Endothelial cell of umbilical vein (primary cell): ENCODE measurements at regions not wholly inside any gene's neighbourhood (a gene's known extent, or its start where the extent isn't known, plus 50 kb on each side); places are given as distances from the start of the nearest gene placed in this dataset.

Experiments used
- BruUV-seq: library from RNA; stranded (reverse); fragments of 400-500 nt; replicated peaks from 2 replicates; lab custom pipeline; 2021; lab: Mats Ljungman, UMichigan
- CTCF ChIA-PET: fragments of 300-600, 350-600 bp; sonication (Branson Sonifier 250); formaldehyde crosslinking; loops from one replicate; lab custom pipeline; 2021; ENCODE audit warnings: antibody characterized with exemption, inconsistent platforms; lab: Charles Lee
- POLR2A ChIA-PET: fragments of 300-600, 350-600 bp; sonication (Branson Sonifier 250); formaldehyde crosslinking; loops from one replicate; lab custom pipeline; 2021; ENCODE audit warnings: antibody characterized with exemption, inconsistent platforms; lab: Charles Lee
- DNase-seq: peaks from one replicate; pipeline ENCODE4 v3.0.0-alpha.2; 2011; ENCODE audit warnings: low read depth, low spot score
- FAIRE-seq: peaks from 2 replicates; lab custom pipeline; 2011; peaks lifted over from hg19 to GRCh38; lab: Jason Lieb, UNC
- H2AFZ ChIP-seq: 2 replicates; pipeline ENCODE4 v1.6.0; 2012; ENCODE audit warnings: low read depth, low read length, control low read depth, inconsistent platforms
- H3K27ac ChIP-seq: 2 replicates; pipeline ENCODE4 v1.5.1; 2011; ENCODE audit warnings: low read depth, mild to moderate bottlenecking, control low read depth, low read length, moderate library complexity; ENCODE audit not compliant: insufficient read depth
- H3K27me3 ChIP-seq, 2 experiments: 2 replicates each; pipeline versions ENCODE4 v1.6.0 to v1.6.1; 2011; ENCODE audit warnings: low read length in 2 of 2, mixed read lengths in 1 of 2; ENCODE audit not compliant: control insufficient read depth in 2 of 2, insufficient read depth in 2 of 2
- H3K36me3 ChIP-seq, 2 experiments: 2 replicates in 1 of 2; 3 replicates in 1 of 2; pipeline ENCODE4 v1.5.1; 2011; ENCODE audit warnings: low read length in 2 of 2, mild to moderate bottlenecking in 1 of 2, moderate library complexity in 1 of 2; ENCODE audit not compliant: control insufficient read depth in 2 of 2, insufficient read depth in 2 of 2; ENCODE audit errors: extremely low read depth in 1 of 2
- H3K4me1 ChIP-seq: 3 replicates; pipeline ENCODE4 v1.5.1; 2011; ENCODE audit warnings: mild to moderate bottlenecking, low read length; ENCODE audit not compliant: control insufficient read depth, insufficient read depth; ENCODE audit errors: extremely low read depth
- H3K4me2 ChIP-seq: 2 replicates; pipeline ENCODE4 v1.6.1; 2011; ENCODE audit warnings: low read length, control low read depth, mixed read lengths; ENCODE audit not compliant: insufficient read depth
- H3K4me3 ChIP-seq, 3 experiments: fragments of 200-600 bp in 1 of 3; sonication (generic), shearing (Covaris generic) in 1 of 3; replicated peaks in 1 of 3; 2 replicates each; pipeline ENCODE4 v1.5.1; 2011 to 2016; ENCODE audit warnings: control low read depth in 3 of 3, low read length in 3 of 3, mild to moderate bottlenecking in 2 of 3, inconsistent platforms in 1 of 3, low read depth in 1 of 3, moderate library complexity in 1 of 3; ENCODE audit not compliant: insufficient read depth in 1 of 3
- H3K79me2 ChIP-seq: 2 replicates; pipeline ENCODE4 v1.6.0; 2012; ENCODE audit warnings: low read length, inconsistent platforms; ENCODE audit not compliant: control insufficient read depth, insufficient read depth
- H3K9ac ChIP-seq: replicated peaks from 2 replicates; pipeline ENCODE3; 2011; ENCODE audit warnings: low read length, control low read depth; ENCODE audit not compliant: insufficient read depth; ENCODE audit errors: extremely low read depth
- H3K9me1 ChIP-seq: replicated peaks from 3 replicates; pipeline ENCODE4 v1.6.0; 2011; ENCODE audit warnings: mild to moderate bottlenecking, low read length; ENCODE audit not compliant: control insufficient read depth, insufficient read depth; ENCODE audit errors: extremely low read depth
- H3K9me3 ChIP-seq: replicated peaks from 2 replicates; pipeline ENCODE4 v1.5.1; 2012; ENCODE audit warnings: low read length, inconsistent platforms; ENCODE audit not compliant: control insufficient read depth, insufficient read depth
- H4K20me1 ChIP-seq: replicated peaks from 2 replicates; pipeline ENCODE3; 2011; ENCODE audit warnings: mild to moderate bottlenecking, low read length; ENCODE audit not compliant: control insufficient read depth, insufficient read depth; ENCODE audit errors: extremely low read depth
- EZH2 ChIP-seq: IDR thresholded peaks from 2 replicates; pipeline ENCODE4 v1.6.1; 2012; ENCODE audit warnings: borderline replicate concordance, low read depth, mild to moderate bottlenecking, moderate library complexity, low read length, inconsistent platforms; ENCODE audit not compliant: severe bottlenecking
- FOS ChIP-seq: IDR thresholded peaks from 2 replicates; pipeline ENCODE4 v1.6.1; 2011; ENCODE audit warnings: mild to moderate bottlenecking, low read length, moderate library complexity, borderline replicate concordance; ENCODE audit not compliant: insufficient read depth
- GATA2 ChIP-seq: IDR thresholded peaks from 2 replicates; pipeline ENCODE4 v1.7.0; 2011; ENCODE audit warnings: low read depth, mild to moderate bottlenecking, moderate library complexity, mixed read lengths, low read length; ENCODE audit not compliant: insufficient read length, insufficient read depth
- JUN ChIP-seq: IDR thresholded peaks from 2 replicates; pipeline ENCODE4 v1.6.1; 2011; ENCODE audit warnings: borderline replicate concordance, low read depth; ENCODE audit not compliant: insufficient read length, insufficient read depth
- MYC ChIP-seq: IDR thresholded peaks from one replicate; pipeline ENCODE4 v1.6.1; 2011; ENCODE audit warnings: mild to moderate bottlenecking, low read depth, low read length
- POLR2A ChIP-seq: IDR thresholded peaks from 2 replicates; pipeline ENCODE4 v1.6.1; 2012; ENCODE audit warnings: low read depth, mild to moderate bottlenecking, control low read depth, low read length
- POLR2AphosphoS5 ChIP-seq: IDR thresholded peaks from 2 replicates; pipeline ENCODE4 v1.6.1; 2012; ENCODE audit warnings: low read depth, mild to moderate bottlenecking, control low read depth, low read length, moderate library complexity; ENCODE audit not compliant: insufficient read depth
- dilution Hi-C: fragments of 300-500 bp; cut with MboI; formaldehyde crosslinking; loops from one replicate; pipeline ENCODE4 v1.15.0; 2019; ENCODE audit warnings: low sequenced_read_pairs; ENCODE audit not compliant: extremely low pct_ligation_motif_present
- intact Hi-C: fragments of 100-400 bp; cut with micrococcal nuclease; formaldehyde crosslinking; loops from one replicate; pipeline ENCODE4 v1.10.0; 2022
- TF ChIP-seq, protein P1 (sequence below), 2 donors: IDR thresholded peaks; 1 replicate in 1 of 2; 2 replicates in 1 of 2; pipeline ENCODE4 v1.5.1; 2011; ENCODE audit warnings: low read length in 2 of 2, mild to moderate bottlenecking in 2 of 2, moderate library complexity in 2 of 2, control low read depth in 1 of 2, inconsistent platforms in 1 of 2, low read depth in 1 of 2; ENCODE audit not compliant: insufficient read depth in 1 of 2; ENCODE audit errors: extremely low read depth in 1 of 2
- TF ChIP-seq, protein P2 (sequence below): IDR thresholded peaks from 2 replicates; pipeline ENCODE4 v1.6.1; 2011; ENCODE audit not compliant: insufficient read depth, insufficient read length

DNA sequence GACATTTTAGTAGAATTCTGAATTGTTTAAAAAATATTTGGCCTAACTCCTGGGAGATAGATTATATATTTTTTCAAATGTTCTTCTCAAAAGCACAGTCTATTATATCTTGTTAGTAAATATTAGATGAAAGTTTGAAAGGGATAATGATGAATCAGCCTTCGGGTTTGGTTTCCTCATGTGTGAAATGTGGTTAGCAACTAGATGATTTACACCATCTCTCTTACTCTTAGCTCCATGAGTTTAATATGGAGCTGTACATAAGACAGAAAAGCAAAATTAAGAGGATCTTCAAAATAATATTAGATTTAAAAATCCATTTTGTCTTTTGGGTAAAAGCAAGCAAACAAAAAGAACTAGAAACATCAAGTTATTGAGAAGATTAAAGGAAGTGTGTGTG lies 120.8 kb upstream of the SFRP2 start:
- Histone ChIP-seq H3K4me2 (no peak overlapping the region), H3K4me1 (no peaks in the 10 kb centered on the region), H3K9me3 (peaks cover 3% of the 10 kb centered on the region), H3K9ac (no peak overlapping the region), H3K9me1 (no peaks in the 10 kb centered on the region), H3K4me3 (no peak overlapping the region), H4K20me1 (no peaks in the 10 kb centered on the region), H3K27ac (no peak overlapping the region), H3K36me3 (no peaks in the 10 kb centered on the region), H3K27me3 (no peaks in the 10 kb centered on the region), H2AFZ (no peak overlapping the region), H3K79me2 (no peaks in the 10 kb centered on the region)
- no peak for DNase-seq
- BruUV-seq = no TSS peak
- TF ChIP-seq FOS (no peak), JUN (no peak), GATA2 (no peak), EZH2 (no peak), MYC (no peak), POLR2AphosphoS5 (no peak), POLR2A (no peak)
- TF ChIP-seq, protein P1, sequence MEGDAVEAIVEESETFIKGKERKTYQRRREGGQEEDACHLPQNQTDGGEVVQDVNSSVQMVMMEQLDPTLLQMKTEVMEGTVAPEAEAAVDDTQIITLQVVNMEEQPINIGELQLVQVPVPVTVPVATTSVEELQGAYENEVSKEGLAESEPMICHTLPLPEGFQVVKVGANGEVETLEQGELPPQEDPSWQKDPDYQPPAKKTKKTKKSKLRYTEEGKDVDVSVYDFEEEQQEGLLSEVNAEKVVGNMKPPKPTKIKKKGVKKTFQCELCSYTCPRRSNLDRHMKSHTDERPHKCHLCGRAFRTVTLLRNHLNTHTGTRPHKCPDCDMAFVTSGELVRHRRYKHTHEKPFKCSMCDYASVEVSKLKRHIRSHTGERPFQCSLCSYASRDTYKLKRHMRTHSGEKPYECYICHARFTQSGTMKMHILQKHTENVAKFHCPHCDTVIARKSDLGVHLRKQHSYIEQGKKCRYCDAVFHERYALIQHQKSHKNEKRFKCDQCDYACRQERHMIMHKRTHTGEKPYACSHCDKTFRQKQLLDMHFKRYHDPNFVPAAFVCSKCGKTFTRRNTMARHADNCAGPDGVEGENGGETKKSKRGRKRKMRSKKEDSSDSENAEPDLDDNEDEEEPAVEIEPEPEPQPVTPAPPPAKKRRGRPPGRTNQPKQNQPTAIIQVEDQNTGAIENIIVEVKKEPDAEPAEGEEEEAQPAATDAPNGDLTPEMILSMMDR (IDR thresholded peaks at IDR 0.05; ENCODE audit: extremely low read depth in 1 of 2, insufficient read depth in 1 of 2, low read depth in 1 of 2, low read length in 2 of 2) = no peak
- TF ChIP-seq, protein P2, sequence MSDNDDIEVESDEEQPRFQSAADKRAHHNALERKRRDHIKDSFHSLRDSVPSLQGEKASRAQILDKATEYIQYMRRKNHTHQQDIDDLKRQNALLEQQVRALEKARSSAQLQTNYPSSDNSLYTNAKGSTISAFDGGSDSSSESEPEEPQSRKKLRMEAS = no peak
- FAIRE-seq = no peak
- ChIA-PET POLR2A (no interaction called here), CTCF (no interaction called here)
- dilution Hi-C loops = no loop called here
- intact Hi-C loops = no loop called here
